HepG2 (cell line): ENCODE measurements at regions not wholly inside any gene's neighbourhood (a gene's known extent, or its start where the extent isn't known, plus 50 kb on each side); places are given as distances from the start of the nearest gene placed in this dataset.

Experiments used
- ATAC-seq: fragments of 200-7000 bp; cut with Tn5 transposase; 3 replicates; pipeline ENCODE4 v1.9.1; 2020; ENCODE audit warnings: mild to moderate bottlenecking, moderate library complexity
- BruUV-seq: library from RNA; stranded (reverse); fragments of 400-500 nt; replicated peaks from 2 replicates; lab custom pipeline; 2021; lab: Mats Ljungman, UMichigan
- CTCF ChIA-PET: fragments of 300-600 bp; formaldehyde crosslinking; extraction: SDS; loops from one replicate; lab custom pipeline; 2021; ENCODE audit warnings: low total read pairs, inconsistent platforms, low intra/inter-chr PET ratio; lab: Yijun Ruan, JAX
- POLR2A ChIA-PET: fragments of 350-600 bp; sonication (Branson Sonifier 250); formaldehyde crosslinking; loops from one replicate; lab custom pipeline; 2020; ENCODE audit warnings: antibody characterized with exemption, inconsistent platforms; lab: Yijun Ruan, JAX
- DNase-seq: peaks from one replicate; pipeline ENCODE4 v3.0.0-alpha.2; 2015; ENCODE audit warnings: low spot score
- FAIRE-seq: peaks from 3 replicates; lab custom pipeline; 2011; peaks lifted over from hg19 to GRCh38; lab: Jason Lieb, UNC
- H2AFZ ChIP-seq: one replicate; pipeline ENCODE4 v1.6.1; 2011; ENCODE audit warnings: low read length, inconsistent platforms
- H3K27ac ChIP-seq: fragments of 300-600 bp; 3 replicates; pipeline ENCODE4 v1.8.0; 2011; ENCODE audit warnings: mixed run types, mild to moderate bottlenecking, mixed read lengths, low read length, inconsistent platforms; ENCODE audit not compliant: insufficient read depth; ENCODE audit errors: extremely low read length
- H3K27me3 ChIP-seq, 2 experiments: fragments of 200-600 bp in 1 of 2; 2 replicates in 1 of 2; 3 replicates in 1 of 2; pipeline versions ENCODE4 v1.6.0 to v1.8.0; 2011; ENCODE audit warnings: low read length in 2 of 2, mild to moderate bottlenecking in 2 of 2, moderate library complexity in 2 of 2, inconsistent platforms in 1 of 2; ENCODE audit not compliant: insufficient read depth in 2 of 2, control insufficient read depth in 1 of 2
- H3K36me3 ChIP-seq, 2 experiments: fragments of 200-600 bp in 1 of 2; replicated peaks in 1 of 2; 2 replicates in 1 of 2; 3 replicates in 1 of 2; pipeline versions ENCODE4 v1.5.1 to v1.8.0; 2011; ENCODE audit warnings: low read length in 2 of 2, inconsistent platforms in 1 of 2; ENCODE audit not compliant: insufficient read depth in 2 of 2, control insufficient read depth in 1 of 2
- H3K4me1 ChIP-seq: 2 replicates; pipeline ENCODE4 v1.5.1; 2012; ENCODE audit warnings: low read length, inconsistent platforms; ENCODE audit not compliant: insufficient read depth
- H3K4me2 ChIP-seq: 2 replicates; pipeline ENCODE4 v1.6.0; 2011; ENCODE audit warnings: low read depth, low read length, inconsistent platforms
- H3K4me3 ChIP-seq, 3 experiments: fragments of 200-600 bp in 1 of 3; sonication (generic), shearing (Covaris generic) in 1 of 3; replicated peaks in 1 of 3; 2 replicates each; pipeline ENCODE4 v1.5.1; 2011 to 2016; ENCODE audit warnings: low read length in 3 of 3, inconsistent platforms in 2 of 3, low read depth in 2 of 3, mild to moderate bottlenecking in 2 of 3, control low read depth in 1 of 3, mixed read lengths in 1 of 3; ENCODE audit not compliant: insufficient read depth in 1 of 3
- H3K79me2 ChIP-seq: one replicate; pipeline ENCODE4 v1.6.1; 2011; ENCODE audit warnings: low read length, inconsistent platforms; ENCODE audit not compliant: insufficient read depth
- H3K9ac ChIP-seq: 2 replicates; pipeline ENCODE4 v1.6.0; 2011; ENCODE audit warnings: mild to moderate bottlenecking, low read depth, low read length, inconsistent platforms; ENCODE audit not compliant: insufficient read depth
- H3K9me3 ChIP-seq: 2 replicates; pipeline ENCODE4 v1.5.1; 2012; ENCODE audit warnings: mild to moderate bottlenecking, low read length
- H4K20me1 ChIP-seq: 2 replicates; pipeline ENCODE4 v1.6.0; 2011; ENCODE audit warnings: inconsistent platforms, mild to moderate bottlenecking, low read length, moderate library complexity; ENCODE audit not compliant: insufficient read depth
- AGO1 ChIP-seq: fragments of 200-400 bp; formaldehyde crosslinking; IDR thresholded peaks from 2 replicates; pipeline ENCODE4 v1.6.1; 2017; ENCODE audit warnings: mild to moderate bottlenecking, low read depth, low read length, moderate library complexity; ENCODE audit not compliant: poor library complexity, severe bottlenecking
- ARHGAP35 ChIP-seq: sonication (generic); formaldehyde crosslinking; IDR thresholded peaks from 2 replicates; pipeline ENCODE4 v1.9.0; 2022; ENCODE audit warnings: mild to moderate bottlenecking, inconsistent platforms, moderate library complexity, missing genetic modification reagents, borderline replicate concordance
- CAMTA2 ChIP-seq: sonication (generic); formaldehyde crosslinking; IDR thresholded peaks from 2 replicates; pipeline ENCODE4 v1.4.0; 2020; ENCODE audit warnings: mild to moderate bottlenecking, missing genetic modification reagents, borderline replicate concordance
- DNMT1 ChIP-seq: sonication (generic); formaldehyde crosslinking; IDR thresholded peaks from 2 replicates; pipeline ENCODE4 v1.5.1; 2020; ENCODE audit warnings: mild to moderate bottlenecking, missing genetic modification reagents
- KDM6A ChIP-seq: IDR thresholded peaks from 2 replicates; pipeline ENCODE4 v1.6.1; 2016; ENCODE audit warnings: low read depth
- MED13 ChIP-seq: sonication (generic); formaldehyde crosslinking; IDR thresholded peaks from 2 replicates; pipeline ENCODE4 v1.5.0; 2020; ENCODE audit warnings: missing genetic modification reagents
- TRAFD1 ChIP-seq: sonication (generic); formaldehyde crosslinking; IDR thresholded peaks from 2 replicates; pipeline ENCODE4 v1.5.1; 2020; ENCODE audit warnings: missing genetic modification reagents, mild to moderate bottlenecking, borderline replicate concordance
- ZBTB34 ChIP-seq: sonication (generic); formaldehyde crosslinking; IDR thresholded peaks from 2 replicates; pipeline ENCODE4 v1.8.0; 2022; ENCODE audit warnings: mild to moderate bottlenecking, missing genetic modification reagents
- ZNF235 ChIP-seq: sonication (generic); formaldehyde crosslinking; IDR thresholded peaks from 2 replicates; pipeline ENCODE4 v1.8.1; 2023; ENCODE audit warnings: mild to moderate bottlenecking, missing genetic modification reagents, borderline replicate concordance
- ZNF280B ChIP-seq: sonication (generic); formaldehyde crosslinking; IDR thresholded peaks from 2 replicates; pipeline ENCODE4 v1.5.0; 2020; ENCODE audit warnings: missing genetic modification reagents, mild to moderate bottlenecking, borderline replicate concordance
- ZNF605 ChIP-seq: sonication (generic); formaldehyde crosslinking; IDR thresholded peaks from 2 replicates; pipeline ENCODE4 v1.8.0; 2022; ENCODE audit warnings: mild to moderate bottlenecking, missing genetic modification reagents
- ZNF713 ChIP-seq: sonication (generic); formaldehyde crosslinking; IDR thresholded peaks from 2 replicates; pipeline ENCODE4 v1.4.0; 2020; ENCODE audit warnings: mild to moderate bottlenecking, missing genetic modification reagents
- ZNF770 ChIP-seq: sonication (generic); formaldehyde crosslinking; IDR thresholded peaks from 2 replicates; pipeline ENCODE4 v1.5.0; 2020; ENCODE audit warnings: mild to moderate bottlenecking, missing genetic modification reagents
- ZSCAN12 ChIP-seq: sonication (generic); formaldehyde crosslinking; IDR thresholded peaks from 2 replicates; pipeline ENCODE4 v1.9.0; 2021; ENCODE audit warnings: mild to moderate bottlenecking, missing genetic modification reagents
- in situ Hi-C: cut with HindIII; loops from 2 replicates; pipeline ENCODE4 v1.10.0; 2017; ENCODE audit warnings: low pct_unique_long_range_greater_than_20kb; ENCODE audit not compliant: extremely low pct_ligation_motif_present
- intact Hi-C: fragments of 100-400 bp; cut with micrococcal nuclease; formaldehyde crosslinking; loops from one replicate; pipeline ENCODE4 v1.10.0; 2022; ENCODE audit not compliant: unreplicated experiment

- TF ChIP-seq CAMTA2 (CRISPR knock-in tag) (no peak), MED13 (CRISPR knock-in tag) (no peak), ZNF770 (CRISPR knock-in tag) (no peak), KDM6A (CRISPR knock-in tag) (no peak), ZNF235 (CRISPR knock-in tag) (no peak)
Measured at GRCh38 chr1:187275985-187276575, 447.3 kb downstream of the PLA2G4A start (continued).

GRCh38 chr1:187276677-187277076 is 447.9 kb downstream of the PLA2G4A start:
- H3K27ac ChIP-seq = no peak overlapping the region
- ATAC-seq = no peak
- CTCF ChIA-PET = no interaction called here
- TF ChIP-seq ZNF605 (CRISPR knock-in tag) = no peak
- no peak for TF ChIP-seq ZNF280B (CRISPR knock-in tag)
- TF ChIP-seq ZNF770 (CRISPR knock-in tag) = no peak
- no peak for TF ChIP-seq TRAFD1
- TF ChIP-seq AGO1 = no peak
- TF ChIP-seq DNMT1 (CRISPR knock-in tag) = no peak
- no peak for TF ChIP-seq ZBTB34 (CRISPR knock-in tag)
- no peak for TF ChIP-seq ZSCAN12 (CRISPR knock-in tag)
- no peak for TF ChIP-seq ZNF713 (CRISPR knock-in tag)
- TF ChIP-seq ARHGAP35 = no peak

More at GRCh38 chr1:187276677-187277076, 447.9 kb downstream of the PLA2G4A start:
- Histone ChIP-seq H4K20me1 (no peaks in the 10 kb centered on the region), H3K4me2 (no peak overlapping the region), H3K9me3 (no peaks in the 10 kb centered on the region), H3K4me3 (no peak overlapping the region), H3K9ac (no peak overlapping the region), H3K79me2 (no peaks in the 10 kb centered on the region), H3K4me1 (no peaks in the 10 kb centered on the region), H2AFZ (no peak overlapping the region), H3K36me3 (no peaks in the 10 kb centered on the region), H3K27me3 (no peaks in the 10 kb centered on the region)
- FAIRE-seq (no peak), DNase-seq (no peak)
- BruUV-seq = no TSS peak
- POLR2A ChIA-PET = no interaction called here
- intact Hi-C loops = no loop called here
- in situ Hi-C loops = no loop called here
